ENCODE measurements at regions not wholly inside any gene's neighbourhood (a gene's known extent, or its start where the extent isn't known, plus 50 kb on each side); places are given as distances from the start of the nearest gene placed in this dataset.

GRCh38 chr11:80621871-80622270 is 1181.0 kb upstream of the TENM4 start:
- H3K14ac ChIP-seq (ENCODE audit: insufficient read depth, low read length) = no peak overlapping the region
- H3K4me1 Mint-ChIP-seq = peaks cover 12 to 18% of the 10 kb centered on the region in 2 experiments
- H3K79me1 ChIP-seq (ENCODE audit: insufficient read depth, low read depth, low read length, poor library complexity, severe bottlenecking) = no peaks in the 10 kb centered on the region
- no peak overlapping the region for H3K56ac ChIP-seq (ENCODE audit: insufficient read length, low read depth, low read length)
- H2BK120ac ChIP-seq (ENCODE audit: low read depth, low read length, poor library complexity, severe bottlenecking) = no peak overlapping the region
- no peaks in the 10 kb centered on the region for H3K23me2 ChIP-seq (ENCODE audit: insufficient read length, low read depth, low read length, poor library complexity, severe bottlenecking)
- H2BK12ac ChIP-seq (ENCODE audit: insufficient read length, low read depth, low read length) = no peak overlapping the region
- no peaks in the 10 kb centered on the region for H3K9me3 Mint-ChIP-seq
- H4K8ac ChIP-seq (replicated peaks; ENCODE audit: insufficient read length, low read depth, low read length) = no peak overlapping the region
- H3K23ac ChIP-seq (ENCODE audit: insufficient read length, low read depth, low read length) = no peak overlapping the region
- DNase-seq = no peak
- no peak overlapping the region for H3K9ac ChIP-seq (ENCODE audit: extremely low read depth, insufficient read length, low read length)
- no peaks in the 10 kb centered on the region for H3K79me2 ChIP-seq (ENCODE audit: insufficient read depth, low read length)
- no peak overlapping the region for H3K4me2 ChIP-seq (ENCODE audit: insufficient read depth, insufficient read length, low read length)
- no peaks in the 10 kb centered on the region for H3K36me3 Mint-ChIP-seq (ENCODE audit: insufficient read depth in 1 of 3, low read depth in 3 of 3)
- H2AFZ ChIP-seq (ENCODE audit: low read length) = no peak overlapping the region
- no peaks in the 10 kb centered on the region for H3K4me1 ChIP-seq (ENCODE audit: insufficient read depth, low read length)
- H2BK15ac ChIP-seq (ENCODE audit: low read depth, low read length) = no peak overlapping the region
- no peak overlapping the region for H3K27ac ChIP-seq (ENCODE audit: insufficient read length, low read depth, low read length)
- no peak overlapping the region for H3K4me3 Mint-ChIP-seq
- H3K27me3 ChIP-seq (ENCODE audit: insufficient read depth, low read length) = no peaks in the 10 kb centered on the region
- no peak overlapping the region for H3T11ph ChIP-seq (ENCODE audit: low read length)
- H3K9me3 ChIP-seq (ENCODE audit: control insufficient read depth, low read depth, low read length) = no peaks in the 10 kb centered on the region
- no peak overlapping the region for H2BK20ac ChIP-seq (ENCODE audit: low read depth, low read length, poor library complexity, severe bottlenecking)
- no peaks in the 10 kb centered on the region; the same call in 1 of the 2 replicates for H3K27me3 Mint-ChIP-seq (ENCODE audit: low read depth)
- H3K27ac Mint-ChIP-seq = no peak overlapping the region; a peak in 1 of 7 replicates
- no peak overlapping the region for H4K91ac ChIP-seq (ENCODE audit: insufficient read length, low read depth, low read length)
- no peaks in the 10 kb centered on the region for H4K20me1 ChIP-seq (ENCODE audit: control insufficient read depth, insufficient read depth, insufficient read length)
- no peak overlapping the region for H3K18ac ChIP-seq (ENCODE audit: insufficient read length, low read depth, low read length)
- WGBS (ENCODE audit: extremely low coverage, insufficient read length, low lambda C conversion rate) = no CpG with 5 or more reads among the region's 3 CpGs
- no peak overlapping the region for H2BK5ac ChIP-seq (ENCODE audit: insufficient read length, low read length)
- no peak overlapping the region for H3K4ac ChIP-seq (ENCODE audit: low read depth, low read length)
- TF ChIP-seq CTCF (conservative IDR thresholded peaks at IDR 0.05) = no peak
- no peak overlapping the region for H4K5ac ChIP-seq (ENCODE audit: insufficient read length, low read depth, low read length)
- H2AK5ac ChIP-seq (ENCODE audit: insufficient read length, low read length) = no peak overlapping the region

Measured in H9 (cell line).